HG03469 (cell line): ENCODE measurements at regions not wholly inside any gene's neighbourhood (a gene's known extent, or its start where the extent isn't known, plus 50 kb on each side); places are given as distances from the start of the nearest gene placed in this dataset.
"Not testable (repeated sequence)": the region's sequence is repeated elsewhere in the genome, so short reads cannot be mapped to it uniquely, and the experiment has no call there.

Experiments used
- ATAC-seq: cut with Tn5 transposase; IDR thresholded peaks from one replicate; pipeline ENCODE4 v1.9.1; 2021; ENCODE audit warnings: mild to moderate bottlenecking, moderate library complexity, moderate number of reproducible peaks; ENCODE audit not compliant: unreplicated experiment

GRCh38 chr15:98263787-98264186 is 303.3 kb downstream of the ARRDC4 start:
- no peak for ATAC-seq

- no peak for ATAC-seq
These were observed 305.8 kb downstream of the ARRDC4 start for GRCh38 chr15:98266295-98266694.

- no peak for ATAC-seq
These were observed 307.7 kb downstream of the ARRDC4 start for GRCh38 chr15:98268163-98268562.

GRCh38 chr15:98272625-98273024 is 312.1 kb downstream of the ARRDC4 start:
- no peak for ATAC-seq

GRCh38 chr15:98276018-98276417 is 315.5 kb downstream of the ARRDC4 start:
- ATAC-seq: no peak

- no peak for ATAC-seq
These were observed 317.1 kb downstream of the ARRDC4 start for GRCh38 chr15:98277602-98278001.

GRCh38 chr15:98280284-98280975 is 319.9 kb downstream of the ARRDC4 start:
- no peak for ATAC-seq

- ATAC-seq: no peak
These were observed 320.6 kb downstream of the ARRDC4 start for GRCh38 chr15:98281130-98281529.

GRCh38 chr15:98282656-98283332 is 322.3 kb downstream of the ARRDC4 start:
- ATAC-seq: no peak

- no peak for ATAC-seq
These were observed 325.7 kb downstream of the ARRDC4 start for GRCh38 chr15:98286200-98286599.

DNA sequence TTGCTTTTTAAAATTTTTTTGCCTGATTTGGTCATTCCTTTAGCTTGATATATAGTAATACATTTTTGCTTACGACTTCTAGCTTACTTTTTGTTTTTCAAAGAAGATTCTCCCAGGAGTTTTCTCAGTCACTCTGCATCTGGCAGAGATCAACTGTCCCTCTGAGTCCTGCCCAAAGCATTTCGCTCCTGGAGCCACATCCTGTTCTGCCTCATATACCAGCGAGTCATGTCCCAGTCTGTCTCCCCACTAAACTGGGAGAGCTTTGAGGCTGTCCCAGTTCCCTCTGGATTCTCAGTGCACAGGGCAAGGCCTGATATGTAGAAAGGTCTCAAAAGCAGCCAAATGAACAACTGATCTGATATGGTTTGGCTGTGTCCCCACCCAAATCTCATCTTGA is 326.3 kb downstream of the ARRDC4 start:
- ATAC-seq: no peak

DNA sequence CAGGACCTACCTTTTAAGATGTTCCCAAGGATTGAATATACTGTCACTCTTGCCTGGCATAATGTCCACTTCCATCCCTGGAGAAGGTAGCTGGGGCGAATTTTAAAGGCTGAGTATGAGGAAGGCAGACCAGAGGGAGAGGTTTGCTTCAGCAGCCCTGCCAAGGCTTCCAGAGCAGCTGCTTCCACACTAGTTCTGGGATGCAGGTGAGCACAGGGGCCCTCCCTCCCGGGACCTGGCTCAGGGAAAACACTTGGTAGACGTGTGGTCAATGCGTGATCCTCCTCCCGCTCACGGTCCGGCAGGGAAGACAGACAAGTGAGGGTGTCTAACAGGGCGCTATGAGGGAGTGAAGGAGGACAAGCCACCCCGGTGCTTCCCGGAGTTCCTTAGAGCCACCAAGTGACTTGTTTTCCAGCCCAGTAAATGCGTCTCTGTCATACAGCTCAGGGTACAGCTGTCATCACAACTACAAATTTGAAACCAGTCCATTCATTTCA is 327.6 kb downstream of the ARRDC4 start:
- ATAC-seq: no peak

DNA sequence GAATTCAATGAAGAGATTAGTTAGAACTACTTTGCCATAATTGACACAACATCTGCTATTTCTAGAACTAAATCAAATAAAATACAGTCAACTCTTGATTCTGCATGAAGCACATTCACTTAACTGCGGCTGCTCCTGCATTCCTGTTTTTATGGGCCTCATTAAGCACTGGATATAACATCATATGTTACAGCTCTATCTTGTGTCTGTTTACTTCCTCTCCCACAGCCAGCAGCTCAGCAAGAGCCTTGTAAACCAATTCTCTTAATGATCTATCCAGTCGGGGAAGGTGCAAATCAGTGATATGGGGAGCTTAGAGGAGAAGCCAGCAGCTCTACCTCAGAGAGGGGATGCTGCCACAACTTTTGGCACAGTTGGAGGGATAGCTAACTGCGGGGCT is 329.2 kb downstream of the ARRDC4 start:
- no peak for ATAC-seq

GRCh38 chr15:98292442-98293240 is 332.1 kb downstream of the ARRDC4 start:
- ATAC-seq: peak; percentile 60

DNA sequence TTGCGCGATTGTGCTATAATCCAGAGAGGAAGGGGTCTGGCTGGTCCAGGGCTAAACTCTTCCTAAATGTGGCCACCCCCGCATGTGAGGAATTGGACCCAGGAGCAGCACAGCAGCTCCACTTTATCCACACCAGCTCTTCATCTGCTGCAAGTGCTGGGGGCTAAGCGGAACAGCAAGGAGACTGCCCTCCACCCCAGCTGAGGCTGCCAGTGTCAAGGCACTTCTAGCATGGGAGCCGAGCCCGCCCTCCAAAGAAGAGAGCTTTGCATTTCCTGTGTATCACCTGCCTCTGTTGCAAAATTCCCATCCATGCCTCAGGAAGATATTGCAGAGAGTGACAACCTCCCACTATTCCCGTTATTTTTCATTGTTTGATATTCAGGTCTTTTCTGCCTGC is 333.6 kb downstream of the ARRDC4 start:
- no peak for ATAC-seq

DNA sequence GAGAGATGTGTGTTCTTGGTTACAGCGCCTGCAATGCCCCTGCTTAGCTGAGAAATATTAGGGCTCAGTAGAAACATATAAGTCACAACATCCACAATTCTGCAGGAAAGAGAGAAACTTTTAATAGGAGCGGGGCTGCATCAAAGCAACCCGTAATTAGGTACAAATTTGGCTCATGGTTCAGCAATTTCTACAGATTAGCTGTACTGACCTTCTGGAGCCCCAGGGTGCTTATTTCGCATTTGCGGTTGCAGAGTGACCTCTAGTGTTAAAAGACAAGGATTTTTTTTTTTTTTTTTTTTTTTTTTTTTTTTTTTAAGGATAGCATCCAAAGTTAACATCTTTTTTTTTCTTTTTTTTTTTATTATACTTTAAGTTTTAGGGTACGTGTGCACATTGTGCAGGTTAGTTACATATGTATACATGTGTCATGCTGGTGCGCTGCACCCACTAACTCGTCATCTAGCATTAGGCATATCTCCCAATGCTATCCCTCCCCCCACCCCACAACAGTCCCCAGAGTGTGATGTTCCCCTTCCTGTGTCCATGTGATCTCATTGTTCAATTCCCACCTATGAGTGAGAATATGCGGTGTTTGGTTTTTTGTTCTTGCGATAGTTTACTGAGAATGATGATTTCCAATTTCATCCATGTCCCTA is 334.7 kb downstream of the ARRDC4 start:
- ATAC-seq: not testable (repeated sequence)

GRCh38 chr15:98296653-98297052 is 336.1 kb downstream of the ARRDC4 start:
- ATAC-seq: no peak

DNA sequence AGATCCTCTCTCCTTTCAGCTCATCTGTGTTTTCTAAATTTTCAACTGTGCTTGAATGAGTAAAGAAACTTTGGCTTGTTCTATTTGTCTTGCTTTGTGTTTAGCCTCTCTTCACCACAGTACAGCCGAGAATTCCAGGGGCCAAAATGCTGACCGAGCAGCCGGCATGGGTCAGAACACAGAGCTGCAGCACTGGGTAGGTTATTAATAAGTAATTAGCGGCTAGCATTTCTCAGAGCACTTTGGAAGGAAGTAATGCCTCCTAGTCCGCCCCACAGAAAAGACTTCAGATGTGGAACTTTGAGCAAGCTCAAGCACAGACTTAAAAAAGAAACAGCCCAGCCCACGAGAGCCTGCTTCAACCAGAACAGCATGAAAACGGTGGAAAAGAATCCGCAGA is 343.9 kb downstream of the ARRDC4 start:
- no peak for ATAC-seq

GRCh38 chr15:98308117-98308516 is 340.2 kb upstream of the IGF1R start:
- ATAC-seq: no peak

GRCh38 chr15:98311566-98312188 is 336.7 kb upstream of the IGF1R start:
- peak; percentile 87 for ATAC-seq

- ATAC-seq: no peak
These were observed 335.4 kb upstream of the IGF1R start for GRCh38 chr15:98312913-98313312.
